H9 (cell line): ENCODE measurements at regions not wholly inside any gene's neighbourhood (a gene's known extent, or its start where the extent isn't known, plus 50 kb on each side); places are given as distances from the start of the nearest gene placed in this dataset.

Source experiments
- DNase-seq: peaks from one replicate; pipeline ENCODE4 v3.0.0-alpha.2; 2017
- H2AFZ ChIP-seq: one replicate; pipeline ENCODE4 v1.6.1; 2013; ENCODE audit warnings: mild to moderate bottlenecking, low read length, control low read depth, moderate library complexity
- H2AK5ac ChIP-seq: 2 replicates; pipeline ENCODE4 v1.6.1; 2013; ENCODE audit warnings: low read length, control low read depth, mixed read lengths; ENCODE audit not compliant: insufficient read length
- H2BK120ac ChIP-seq: one replicate; pipeline ENCODE4 v1.6.1; 2013; ENCODE audit warnings: low read depth, mild to moderate bottlenecking, low read length, control low read depth, inconsistent platforms; ENCODE audit not compliant: poor library complexity, severe bottlenecking
- H2BK12ac ChIP-seq: 2 replicates; pipeline ENCODE4 v1.6.1; 2013; ENCODE audit warnings: low read length, control low read depth, mixed read lengths, low read depth; ENCODE audit not compliant: insufficient read length
- H2BK15ac ChIP-seq: 2 replicates; pipeline ENCODE4 v1.6.1; 2013; ENCODE audit warnings: low read depth, low read length, control low read depth
- H2BK20ac ChIP-seq: one replicate; pipeline ENCODE4 v1.6.1; 2013; ENCODE audit warnings: low read depth, mild to moderate bottlenecking, low read length, control low read depth, inconsistent platforms; ENCODE audit not compliant: poor library complexity, severe bottlenecking
- H2BK5ac ChIP-seq: 2 replicates; pipeline ENCODE4 v1.6.1; 2013; ENCODE audit warnings: low read length, control low read depth, mixed read lengths; ENCODE audit not compliant: insufficient read length
- H3K14ac ChIP-seq: 2 replicates; pipeline ENCODE4 v1.6.1; 2013; ENCODE audit warnings: low read length, control low read depth; ENCODE audit not compliant: insufficient read depth
- H3K18ac ChIP-seq: 2 replicates; pipeline ENCODE4 v1.6.1; 2013; ENCODE audit warnings: low read depth, mild to moderate bottlenecking, mixed read lengths, low read length, control low read depth; ENCODE audit not compliant: insufficient read length
- H3K23ac ChIP-seq: 2 replicates; pipeline ENCODE4 v1.6.1; 2013; ENCODE audit warnings: low read length, control low read depth, mixed read lengths, low read depth; ENCODE audit not compliant: insufficient read length
- H3K23me2 ChIP-seq: 2 replicates; pipeline ENCODE4 v1.6.1; 2013; ENCODE audit warnings: low read depth, mild to moderate bottlenecking, mixed read lengths, low read length, control low read depth; ENCODE audit not compliant: insufficient read length, poor library complexity, severe bottlenecking
- H3K27ac ChIP-seq: 2 replicates; pipeline ENCODE4 v1.5.1; 2013; ENCODE audit warnings: low read length, control low read depth, mixed read lengths, low read depth; ENCODE audit not compliant: insufficient read length
- H3K27me3 ChIP-seq: 2 replicates; pipeline ENCODE4 v1.6.1; 2013; ENCODE audit warnings: low read length, control low read depth, inconsistent platforms; ENCODE audit not compliant: insufficient read depth
- H3K4ac ChIP-seq: 2 replicates; pipeline ENCODE4 v1.6.1; 2013; ENCODE audit warnings: low read depth, mild to moderate bottlenecking, control low read depth, inconsistent platforms, low read length, moderate library complexity
- H3K4me1 ChIP-seq: 2 replicates; pipeline ENCODE4 v1.6.1; 2013; ENCODE audit warnings: low read length, control low read depth, inconsistent platforms; ENCODE audit not compliant: insufficient read depth
- H3K4me2 ChIP-seq: 2 replicates; pipeline ENCODE4 v1.6.1; 2013; ENCODE audit warnings: low read length, control low read depth, mixed read lengths; ENCODE audit not compliant: insufficient read length, insufficient read depth
- H3K56ac ChIP-seq: 2 replicates; pipeline ENCODE4 v1.6.1; 2013; ENCODE audit warnings: low read depth, mild to moderate bottlenecking, mixed read lengths, low read length, control low read depth; ENCODE audit not compliant: insufficient read length
- H3K79me1 ChIP-seq: 2 replicates; pipeline ENCODE4 v1.6.1; 2013; ENCODE audit warnings: low read depth, mild to moderate bottlenecking, moderate library complexity, low read length, control low read depth, inconsistent platforms; ENCODE audit not compliant: insufficient read depth, poor library complexity, severe bottlenecking
- H3K79me2 ChIP-seq: 2 replicates; pipeline ENCODE4 v1.6.1; 2013; ENCODE audit warnings: low read length, control low read depth, inconsistent platforms; ENCODE audit not compliant: insufficient read depth
- H3K9ac ChIP-seq: 2 replicates; pipeline ENCODE4 v1.6.1; 2013; ENCODE audit warnings: low read length, control low read depth, mixed read lengths; ENCODE audit not compliant: insufficient read length; ENCODE audit errors: extremely low read depth
- H3K9me3 ChIP-seq: one replicate; pipeline ENCODE4 v1.6.1; 2013; ENCODE audit warnings: low read depth, low read length, inconsistent platforms; ENCODE audit not compliant: control insufficient read depth
- H3T11ph ChIP-seq: one replicate; pipeline ENCODE4 v1.6.1; 2013; ENCODE audit warnings: mild to moderate bottlenecking, low read length, control low read depth, inconsistent platforms
- H4K20me1 ChIP-seq: one replicate; pipeline ENCODE4 v1.6.1; 2013; ENCODE audit not compliant: control insufficient read depth, insufficient read length, insufficient read depth
- H4K5ac ChIP-seq: 2 replicates; pipeline ENCODE4 v1.6.1; 2013; ENCODE audit warnings: low read depth, mild to moderate bottlenecking, mixed read lengths, low read length, control low read depth; ENCODE audit not compliant: insufficient read length
- H4K8ac ChIP-seq: replicated peaks from 2 replicates; pipeline ENCODE4 v1.6.1; 2013; ENCODE audit warnings: low read length, control low read depth, mixed read lengths, low read depth; ENCODE audit not compliant: insufficient read length
- H4K91ac ChIP-seq: 2 replicates; pipeline ENCODE4 v1.6.1; 2013; ENCODE audit warnings: low read depth, mild to moderate bottlenecking, moderate library complexity, mixed read lengths, low read length, control low read depth; ENCODE audit not compliant: insufficient read length
- H3K27ac Mint-ChIP-seq, 3 experiments: 2 replicates in 2 of 3; 3 replicates in 1 of 3; pipeline ENCODE4 v1.8.0; 2020 to 2021; ENCODE audit warnings: mixed read lengths in 3 of 3, mild to moderate bottlenecking in 1 of 3, moderate library complexity in 1 of 3
- H3K27me3 Mint-ChIP-seq: 2 replicates; pipeline ENCODE4 v1.8.0; 2021; ENCODE audit warnings: low read depth, mild to moderate bottlenecking, moderate library complexity, mixed read lengths
- H3K36me3 Mint-ChIP-seq, 3 experiments: 2 replicates in 2 of 3; 3 replicates in 1 of 3; pipeline ENCODE4 v1.8.0; 2020 to 2021; ENCODE audit warnings: low read depth in 3 of 3, mixed read lengths in 3 of 3; ENCODE audit not compliant: insufficient read depth in 1 of 3
- H3K4me1 Mint-ChIP-seq, 2 experiments: 2 replicates each; pipeline ENCODE4 v1.8.0; 2020; ENCODE audit warnings: mixed read lengths in 2 of 2
- H3K4me3 Mint-ChIP-seq, 2 experiments: 2 replicates in 1 of 2; 3 replicates in 1 of 2; pipeline ENCODE4 v1.8.0; 2020 to 2021; ENCODE audit warnings: mild to moderate bottlenecking in 2 of 2, mixed read lengths in 2 of 2, moderate library complexity in 1 of 2
- H3K9me3 Mint-ChIP-seq, 2 experiments: 2 replicates in 1 of 2; 3 replicates in 1 of 2; pipeline ENCODE4 v1.8.0; 2020; ENCODE audit warnings: mild to moderate bottlenecking in 2 of 2, mixed read lengths in 2 of 2, moderate library complexity in 1 of 2
- CTCF ChIP-seq: fragments of 200-600 bp; sonication (generic); conservative IDR thresholded peaks from 3 replicates; pipeline ENCODE4 v1.8.0; 2021; ENCODE audit warnings: antibody characterized with exemption, mild to moderate bottlenecking
- WGBS: extraction: QIAGEN DNeasy Blood & Tissue Kit; methylation state at CpG from one replicate; pipeline ENCODE4 v1.1.7; 2013; ENCODE audit warnings: missing lambda C conversion rate, low lambda C conversion rate, mixed read lengths; ENCODE audit not compliant: insufficient read length; ENCODE audit errors: extremely low coverage; 5-methylcytosine and 5-hydroxymethylcytosine counted together

- Histone ChIP-seq H3K18ac (no peak overlapping the region), H3K27me3 (no peaks in the 10 kb centered on the region), H4K91ac (no peak overlapping the region), H4K8ac (no peak overlapping the region), H2BK120ac (no peak overlapping the region), H3K27ac (no peak overlapping the region), H3K56ac (no peak overlapping the region), H4K5ac (no peak overlapping the region), H3K4me2 (no peak overlapping the region), H2AK5ac (no peak overlapping the region), H2BK12ac (no peak overlapping the region), H2BK20ac (no peak overlapping the region), H3K4me1 (no peaks in the 10 kb centered on the region), H3K4ac (no peak overlapping the region), H3K23me2 (no peaks in the 10 kb centered on the region), H2BK5ac (no peak overlapping the region), H2AFZ (no peak overlapping the region), H3K9ac (no peak overlapping the region), H3K9me3 (no peaks in the 10 kb centered on the region), H3K14ac (no peak overlapping the region), H3T11ph (no peak overlapping the region), H2BK15ac (no peak overlapping the region), H4K20me1 (no peaks in the 10 kb centered on the region), H3K79me1 (no peaks in the 10 kb centered on the region), H3K79me2 (no peaks in the 10 kb centered on the region), H3K23ac (no peak overlapping the region)
- peaks cover 23 to 27% of the 10 kb centered on the region in 2 experiments for H3K4me1 Mint-ChIP-seq
- no CpG with 5 or more reads among the region's 3 CpGs for WGBS
- no peaks in the 10 kb centered on the region for H3K27me3 Mint-ChIP-seq
- H3K36me3 Mint-ChIP-seq: peaks cover 0 to 14% (median 8%) of the 10 kb centered on the region in 3 experiments; a peak in 5 of 7 replicates
- DNase-seq: no peak
- no peak overlapping the region; a peak in 1 of 7 replicates for H3K27ac Mint-ChIP-seq
- no peak for TF ChIP-seq CTCF
- H3K9me3 Mint-ChIP-seq: peaks cover 9 to 14% of the 10 kb centered on the region in 2 experiments
- no peak overlapping the region for H3K4me3 Mint-ChIP-seq
Observed at GRCh38 chr5:68458416-68459021, 243.0 kb downstream of the PIK3R1 start.
